Right lobe of liver (tissue), 4 donors: ENCODE measurements at regions not wholly inside any gene's neighbourhood (a gene's known extent, or its start where the extent isn't known, plus 50 kb on each side); places are given as distances from the start of the nearest gene placed in this dataset.

ENCODE experiments used
- CTCF ChIP-seq, 4 donors: fragments of 200-600 bp in 3 of 4; fragments of 450-650 bp in 1 of 4; IDR thresholded peaks; one replicate each; pipeline versions ENCODE4 v1.5.1 to v1.8.0; 2016 to 2022; ENCODE audit warnings: antibody characterized with exemption in 4 of 4, mild to moderate bottlenecking in 2 of 4
- POLR2A ChIP-seq: fragments of 450-650 bp; IDR thresholded peaks from one replicate; pipeline ENCODE4 v1.6.1; 2017; ENCODE audit warnings: antibody characterized with exemption, mild to moderate bottlenecking
- donor health status: DM: no; HTN: no; CAD: no.
- donor health status: DM: no; HTN: no; CAD: no.
- donor health status: DM: no; HTN: yes; CAD: no.

GRCh38 chr5:18745988-18746615, 1111.8 kb downstream of the TAF11L14 start:
- TF ChIP-seq CTCF (IDR thresholded peaks at IDR 0.05) (no peak), POLR2A (no peak)
